Transverse colon (tissue), 4 donors: ENCODE measurements at regions not wholly inside any gene's neighbourhood (a gene's known extent, or its start where the extent isn't known, plus 50 kb on each side); places are given as distances from the start of the nearest gene placed in this dataset.

Experiments used
- DNase-seq: peaks from one replicate; pipeline ENCODE4 v3.0.0-alpha.2; 2019
- H3K27ac ChIP-seq, 4 donors: fragments of 200-600 bp; sonication (generic); 2 replicates each; pipeline ENCODE4 v1.5.1; 2016 to 2018; ENCODE audit warnings: inconsistent platforms in 4 of 4
- H3K27me3 ChIP-seq: fragments of 200-600 bp; sonication (generic); 2 replicates; pipeline ENCODE4 v1.5.1; 2017; ENCODE audit warnings: inconsistent platforms
- H3K36me3 ChIP-seq, 4 donors: fragments of 200-600 bp; sonication (generic); 2 replicates each; pipeline ENCODE4 v1.5.1; 2017 to 2019; ENCODE audit warnings: inconsistent platforms in 4 of 4
- H3K4me1 ChIP-seq, 4 donors: fragments of 200-600 bp; sonication (generic); 2 replicates each; pipeline ENCODE4 v1.5.1; 2017 to 2020; ENCODE audit warnings: inconsistent platforms in 4 of 4
- H3K4me3 ChIP-seq, 4 donors: fragments of 200-600 bp; sonication (generic); 1 replicate in 1 of 4; 2 replicates in 3 of 4; pipeline versions ENCODE4 v1.5.1 to v1.6.1; 2017 to 2019; ENCODE audit warnings: inconsistent platforms in 4 of 4
- H3K9me3 ChIP-seq, 2 donors: fragments of 200-600 bp; sonication (generic); 2 replicates each; pipeline ENCODE4 v1.5.1; 2017 to 2019; ENCODE audit warnings: inconsistent platforms in 2 of 2
- CTCF ChIP-seq, 5 experiments: fragments of 200-600 bp in 3 of 5; fragments of 450-650 bp in 2 of 5; sonication (generic) in 3 of 5; IDR thresholded peaks; 1 replicate in 2 of 5; 2 replicates in 3 of 5; pipeline ENCODE4 v1.5.1; 2016 to 2017; ENCODE audit warnings: antibody characterized with exemption in 5 of 5, inconsistent platforms in 3 of 5, mild to moderate bottlenecking in 2 of 5, moderate library complexity in 1 of 5
- EP300 ChIP-seq: sonication (generic); formaldehyde crosslinking; IDR thresholded peaks from one replicate; pipeline ENCODE4 v1.6.1; 2017; ENCODE audit warnings: antibody characterized with exemption, low read depth
- POLR2A ChIP-seq: fragments of 450-650 bp; IDR thresholded peaks from one replicate; pipeline ENCODE4 v1.6.1; 2016; ENCODE audit warnings: antibody characterized with exemption, mild to moderate bottlenecking, moderate library complexity
- POLR2AphosphoS5 ChIP-seq, 3 donors: sonication (generic); formaldehyde crosslinking; IDR thresholded peaks; one replicate each; pipeline ENCODE4 v1.6.1; 2016; ENCODE audit warnings: antibody characterized with exemption in 3 of 3
- WGBS, 2 donors: methylation state at CpG; one replicate each; pipeline ENCODE4 v1.1.5; 2018; ENCODE audit warnings: low coverage in 1 of 2; 5-methylcytosine and 5-hydroxymethylcytosine counted together
- in situ Hi-C, 4 donors: fragments of 200-750 bp; cut with MboI; loops; one replicate each; pipeline versions ENCODE4 v1.15.0 to v1.15.1; 2017; ENCODE audit warnings: low sequenced_read_pairs in 3 of 4, low pct_ligation_motif_present in 1 of 4, low pct_unique_long_range_greater_than_20kb in 1 of 4
- intact Hi-C: fragments of 100-400 bp; cut with DNase I; formaldehyde crosslinking; loops from one replicate; pipeline ENCODE4 v1.15.1; 2023; ENCODE audit warnings: low total_unique reads

DNA sequence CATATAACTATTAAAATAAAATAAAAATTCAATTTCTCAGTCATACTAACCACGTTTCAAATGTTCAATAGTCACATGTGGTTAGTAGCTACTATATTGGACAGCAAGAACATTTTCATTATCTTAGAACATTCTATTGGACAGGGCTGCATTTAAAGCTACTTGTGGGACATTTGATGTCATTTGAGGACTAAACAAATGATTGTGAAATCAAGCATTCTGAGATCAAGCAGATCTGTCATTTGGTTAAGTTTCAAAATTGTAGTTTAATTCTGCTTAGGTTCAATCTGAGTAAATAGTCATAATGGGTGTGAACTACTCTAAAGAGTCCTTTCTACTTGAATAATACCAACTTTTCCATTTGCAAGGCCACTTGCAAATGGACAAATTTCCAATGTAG is 226.9 kb upstream of the C9orf72 start:
- in situ Hi-C loops (no loop called here), intact Hi-C loops (no loop called here)
- DNase-seq, result no peak
- WGBS, 2 donors, result 22 to 29% methylated on average over 1 of the region's 1 CpG
- H3K36me3 ChIP-seq, result no peaks in the 10 kb centered on the region
- no peaks in the 10 kb centered on the region for H3K9me3 ChIP-seq
- H3K4me1 ChIP-seq, result no peaks in the 10 kb centered on the region
- no peak overlapping the region for H3K4me3 ChIP-seq
- H3K27ac ChIP-seq, result no peak overlapping the region
- TF ChIP-seq POLR2A (no peak), EP300 (no peak), CTCF (IDR thresholded peaks at IDR 0.05) (no peak), POLR2AphosphoS5 (IDR thresholded peaks at IDR 0.05) (no peak)
- no peaks in the 10 kb centered on the region for H3K27me3 ChIP-seq

GRCh38 chr9:27800692-27801370 is 227.6 kb upstream of the C9orf72 start:
- Histone ChIP-seq H3K27me3 (no peaks in the 10 kb centered on the region), H3K27ac (no peak overlapping the region), H3K9me3 (no peaks in the 10 kb centered on the region), H3K4me3 (no peak overlapping the region), H3K36me3 (no peaks in the 10 kb centered on the region), H3K4me1 (no peaks in the 10 kb centered on the region)
- TF ChIP-seq CTCF (IDR thresholded peaks at IDR 0.05) (no peak), POLR2A (no peak), EP300 (no peak), POLR2AphosphoS5 (IDR thresholded peaks at IDR 0.05) (no peak)
- intact Hi-C loops (no loop called here), in situ Hi-C loops (no loop called here)
- no peak for DNase-seq
- WGBS, 2 donors, result 72 to 100% methylated on average over 1 to 2 of the region's 2 CpGs

DNA sequence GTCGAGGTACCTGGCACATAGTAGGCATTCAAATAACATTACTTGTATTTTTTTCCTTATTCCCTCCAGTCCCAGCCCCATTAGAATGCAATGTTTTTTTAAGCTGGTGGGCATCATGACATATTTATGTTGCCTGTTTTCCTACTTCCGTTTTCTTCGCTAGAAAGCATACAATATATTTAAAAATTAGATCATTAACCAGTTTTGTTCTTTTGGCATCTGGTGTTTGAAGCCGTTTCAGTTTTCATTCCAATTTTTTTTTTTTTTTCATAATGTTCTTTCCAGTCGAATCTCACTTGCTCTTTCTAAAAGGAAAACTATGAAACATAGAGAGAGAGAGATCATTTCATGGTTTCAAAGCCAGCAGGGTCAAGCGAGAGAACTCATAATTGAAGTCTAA is 228.3 kb upstream of the C9orf72 start:
- H3K4me3 ChIP-seq, result no peak overlapping the region
- H3K27ac ChIP-seq, result no peak overlapping the region
- no peaks in the 10 kb centered on the region for H3K4me1 ChIP-seq
- intact Hi-C loops (no loop called here), in situ Hi-C loops (no loop called here)
- TF ChIP-seq POLR2A (no peak), POLR2AphosphoS5 (IDR thresholded peaks at IDR 0.05) (no peak), EP300 (no peak), CTCF (IDR thresholded peaks at IDR 0.05) (no peak)
- H3K9me3 ChIP-seq, result no peaks in the 10 kb centered on the region
- DNase-seq, result no peak
- 62 to 69% methylated on average over 6 of the region's 6 CpGs for WGBS, 2 donors
- no peaks in the 10 kb centered on the region for H3K36me3 ChIP-seq
- no peaks in the 10 kb centered on the region for H3K27me3 ChIP-seq

DNA sequence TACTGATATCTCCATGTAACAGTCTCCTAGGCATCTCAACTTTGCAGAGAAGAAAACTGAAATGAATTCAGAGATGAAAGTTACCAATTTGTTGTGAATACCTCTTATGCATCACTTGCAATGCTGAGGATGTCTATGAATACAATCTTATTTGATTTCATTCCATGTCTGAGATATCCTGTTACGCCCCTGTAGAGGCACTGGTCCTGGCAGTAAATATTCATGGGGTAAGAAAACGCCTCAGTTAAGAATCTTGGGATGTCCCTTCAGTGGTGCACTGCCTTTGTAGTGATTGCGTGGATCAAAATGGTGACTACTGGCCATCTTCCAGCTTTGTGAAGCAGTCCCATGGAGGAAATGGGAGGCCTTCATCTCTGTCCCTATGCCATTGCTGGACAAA is 229.1 kb upstream of the C9orf72 start:
- Histone ChIP-seq H3K36me3 (no peaks in the 10 kb centered on the region), H3K27ac (no peak overlapping the region), H3K27me3 (no peaks in the 10 kb centered on the region), H3K9me3 (no peaks in the 10 kb centered on the region), H3K4me3 (no peak overlapping the region), H3K4me1 (no peaks in the 10 kb centered on the region)
- intact Hi-C loops (no loop called here), in situ Hi-C loops (no loop called here)
- DNase-seq, result no peak
- WGBS, 2 donors, result 80 to 82% methylated on average over 2 to 3 of the region's 3 CpGs
- TF ChIP-seq POLR2AphosphoS5 (IDR thresholded peaks at IDR 0.05) (no peak), CTCF (IDR thresholded peaks at IDR 0.05) (no peak), POLR2A (no peak), EP300 (no peak)
